ENCODE measurements at regions not wholly inside any gene's neighbourhood (a gene's known extent, or its start where the extent isn't known, plus 50 kb on each side); places are given as distances from the start of the nearest gene placed in this dataset.

GRCh38 chr2:36173760-36174404 is 181.7 kb upstream of the CRIM1 start:
- ChIA-PET POLR2A (ENCODE audit: low non-redundant PET) (no interaction called here), CTCF (no interaction called here)
- no peak for DNase-seq (ENCODE audit: low spot score)
- H3K27ac ChIP-seq (ENCODE audit: low read depth, low read length, poor library complexity, severe bottlenecking): no peak overlapping the region
- no peaks in the 10 kb centered on the region for H3K36me3 ChIP-seq (ENCODE audit: insufficient read depth, low read length, poor library complexity, severe bottlenecking)
- H3K4me3 ChIP-seq (ENCODE audit: low read depth, low read length, poor library complexity, severe bottlenecking): no peak overlapping the region
- TF ChIP-seq EZH2 (IDR thresholded peaks at IDR 0.05; ENCODE audit: borderline replicate concordance, low read depth, low read length, poor library complexity, severe bottlenecking): no peak
- TF ChIP-seq CTCF (conservative IDR thresholded peaks at IDR 0.05; ENCODE audit: low read depth, low read length): no peak
- no TSS peak for BruUV-seq (replicated peaks)
- H3K9me3 ChIP-seq (ENCODE audit: low read depth, low read length, poor library complexity, severe bottlenecking): no peaks in the 10 kb centered on the region
- no peaks in the 10 kb centered on the region for H3K27me3 ChIP-seq (replicated peaks; ENCODE audit: insufficient read depth, low read depth, low read length, poor library complexity)
- intact Hi-C loops (cut with micrococcal nuclease; ENCODE audit: unreplicated experiment): no loop called here
- H3K4me1 ChIP-seq (ENCODE audit: insufficient read depth, low read length, poor library complexity, severe bottlenecking): no peaks in the 10 kb centered on the region

GRCh38 chr2:36172824-36173223 is 182.8 kb upstream of the CRIM1 start:
- Histone ChIP-seq H3K27ac (ENCODE audit: low read depth, low read length, poor library complexity, severe bottlenecking) (no peak overlapping the region), H3K4me1 (ENCODE audit: insufficient read depth, low read length, poor library complexity, severe bottlenecking) (no peaks in the 10 kb centered on the region), H3K36me3 (ENCODE audit: insufficient read depth, low read length, poor library complexity, severe bottlenecking) (no peaks in the 10 kb centered on the region), H3K27me3 (replicated peaks; ENCODE audit: insufficient read depth, low read depth, low read length, poor library complexity) (no peaks in the 10 kb centered on the region), H3K9me3 (ENCODE audit: low read depth, low read length, poor library complexity, severe bottlenecking) (no peaks in the 10 kb centered on the region), H3K4me3 (ENCODE audit: low read depth, low read length, poor library complexity, severe bottlenecking) (no peak overlapping the region)
- TF ChIP-seq CTCF (conservative IDR thresholded peaks at IDR 0.05; ENCODE audit: low read depth, low read length) (no peak), EZH2 (IDR thresholded peaks at IDR 0.05; ENCODE audit: borderline replicate concordance, low read depth, low read length, poor library complexity, severe bottlenecking) (no peak)
- DNase-seq (ENCODE audit: low spot score): no peak
- ChIA-PET CTCF (no interaction called here), POLR2A (ENCODE audit: low non-redundant PET) (no interaction called here)
- BruUV-seq (replicated peaks): no TSS peak
- intact Hi-C loops (cut with micrococcal nuclease; ENCODE audit: unreplicated experiment): no loop called here

GRCh38 chr2:36170805-36171204 is 184.8 kb upstream of the CRIM1 start:
- intact Hi-C loops (cut with micrococcal nuclease; ENCODE audit: unreplicated experiment): no loop called here
- Histone ChIP-seq H3K4me3 (ENCODE audit: low read depth, low read length, poor library complexity, severe bottlenecking) (no peak overlapping the region), H3K4me1 (ENCODE audit: insufficient read depth, low read length, poor library complexity, severe bottlenecking) (no peaks in the 10 kb centered on the region), H3K9me3 (ENCODE audit: low read depth, low read length, poor library complexity, severe bottlenecking) (no peaks in the 10 kb centered on the region), H3K36me3 (ENCODE audit: insufficient read depth, low read length, poor library complexity, severe bottlenecking) (no peaks in the 10 kb centered on the region), H3K27me3 (replicated peaks; ENCODE audit: insufficient read depth, low read depth, low read length, poor library complexity) (no peaks in the 10 kb centered on the region), H3K27ac (ENCODE audit: low read depth, low read length, poor library complexity, severe bottlenecking) (no peak overlapping the region)
- TF ChIP-seq CTCF (conservative IDR thresholded peaks at IDR 0.05; ENCODE audit: low read depth, low read length) (no peak), EZH2 (IDR thresholded peaks at IDR 0.05; ENCODE audit: borderline replicate concordance, low read depth, low read length, poor library complexity, severe bottlenecking) (no peak)
- DNase-seq (ENCODE audit: low spot score): no peak
- no TSS peak for BruUV-seq (replicated peaks)
- ChIA-PET CTCF (no interaction called here), POLR2A (ENCODE audit: low non-redundant PET) (no interaction called here)
